ENCODE measurements at regions not wholly inside any gene's neighbourhood (a gene's known extent, or its start where the extent isn't known, plus 50 kb on each side); places are given as distances from the start of the nearest gene placed in this dataset.

- TF ChIP-seq, protein P1, sequence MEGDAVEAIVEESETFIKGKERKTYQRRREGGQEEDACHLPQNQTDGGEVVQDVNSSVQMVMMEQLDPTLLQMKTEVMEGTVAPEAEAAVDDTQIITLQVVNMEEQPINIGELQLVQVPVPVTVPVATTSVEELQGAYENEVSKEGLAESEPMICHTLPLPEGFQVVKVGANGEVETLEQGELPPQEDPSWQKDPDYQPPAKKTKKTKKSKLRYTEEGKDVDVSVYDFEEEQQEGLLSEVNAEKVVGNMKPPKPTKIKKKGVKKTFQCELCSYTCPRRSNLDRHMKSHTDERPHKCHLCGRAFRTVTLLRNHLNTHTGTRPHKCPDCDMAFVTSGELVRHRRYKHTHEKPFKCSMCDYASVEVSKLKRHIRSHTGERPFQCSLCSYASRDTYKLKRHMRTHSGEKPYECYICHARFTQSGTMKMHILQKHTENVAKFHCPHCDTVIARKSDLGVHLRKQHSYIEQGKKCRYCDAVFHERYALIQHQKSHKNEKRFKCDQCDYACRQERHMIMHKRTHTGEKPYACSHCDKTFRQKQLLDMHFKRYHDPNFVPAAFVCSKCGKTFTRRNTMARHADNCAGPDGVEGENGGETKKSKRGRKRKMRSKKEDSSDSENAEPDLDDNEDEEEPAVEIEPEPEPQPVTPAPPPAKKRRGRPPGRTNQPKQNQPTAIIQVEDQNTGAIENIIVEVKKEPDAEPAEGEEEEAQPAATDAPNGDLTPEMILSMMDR (IDR thresholded peaks at IDR 0.05) = no peak
- TF ChIP-seq EP300 (IDR thresholded peaks at IDR 0.05) (no peak), POLR2A (IDR thresholded peaks at IDR 0.05) (no peak)
Observed at GRCh38 chr18:44552706-44553105, 128.0 kb upstream of the SETBP1 start.
